ENCODE measurements at regions not wholly inside any gene's neighbourhood (a gene's known extent, or its start where the extent isn't known, plus 50 kb on each side); places are given as distances from the start of the nearest gene placed in this dataset.
"Not testable (repeated sequence)": the region's sequence is repeated elsewhere in the genome, so short reads cannot be mapped to it uniquely, and the experiment has no call there.

- H3K27me3 ChIP-seq (ENCODE audit: control insufficient read depth in 1 of 2, insufficient read depth in 2 of 2, low read length in 2 of 2); H3K4me1 ChIP-seq (ENCODE audit: control insufficient read depth in 1 of 2, insufficient read depth in 2 of 2, low read length in 2 of 2); H3K27ac ChIP-seq (ENCODE audit: low read depth, low read length); H3K36me3 ChIP-seq (ENCODE audit: control insufficient read depth in 1 of 2, insufficient read depth in 2 of 2, low read length in 2 of 2); H3K9me3 ChIP-seq (ENCODE audit: control insufficient read depth in 1 of 2, low read length in 2 of 2); H3K4me3 ChIP-seq (ENCODE audit: low read depth in 1 of 2, low read length in 2 of 2); H3K9ac ChIP-seq (ENCODE audit: low read depth in 1 of 2, low read length in 2 of 2): not testable (repeated sequence)
These were observed 88.4 kb upstream of the WDFY3 start for GRCh38 chr4:85054925-85055324.

GRCh38 chr4:85058551-85058950 is 92.1 kb upstream of the WDFY3 start:
- Histone ChIP-seq H3K4me3 (ENCODE audit: low read depth in 1 of 2, low read length in 2 of 2) (no peak overlapping the region), H3K9ac (ENCODE audit: low read depth in 1 of 2, low read length in 2 of 2) (no peak overlapping the region), H3K4me1 (ENCODE audit: control insufficient read depth in 1 of 2, insufficient read depth in 2 of 2, low read length in 2 of 2) (no peaks in the 10 kb centered on the region), H3K9me3 (ENCODE audit: control insufficient read depth in 1 of 2, low read length in 2 of 2) (no peaks in the 10 kb centered on the region), H3K27ac (ENCODE audit: low read depth, low read length) (no peak overlapping the region), H3K27me3 (ENCODE audit: control insufficient read depth in 1 of 2, insufficient read depth in 2 of 2, low read length in 2 of 2) (no peaks in the 10 kb centered on the region), H3K36me3 (ENCODE audit: control insufficient read depth in 1 of 2, insufficient read depth in 2 of 2, low read length in 2 of 2) (no peaks in the 10 kb centered on the region)

- H3K4me3 ChIP-seq (ENCODE audit: low read depth in 1 of 2, low read length in 2 of 2), result no peak overlapping the region
- H3K9me3 ChIP-seq (ENCODE audit: control insufficient read depth in 1 of 2, low read length in 2 of 2), result no peaks in the 10 kb centered on the region
- H3K36me3 ChIP-seq (ENCODE audit: control insufficient read depth in 1 of 2, insufficient read depth in 2 of 2, low read length in 2 of 2), result no peaks in the 10 kb centered on the region
- H3K27me3 ChIP-seq (ENCODE audit: control insufficient read depth in 1 of 2, insufficient read depth in 2 of 2, low read length in 2 of 2), result no peaks in the 10 kb centered on the region
- no peak overlapping the region for H3K9ac ChIP-seq (ENCODE audit: low read depth in 1 of 2, low read length in 2 of 2)
- H3K4me1 ChIP-seq (ENCODE audit: control insufficient read depth in 1 of 2, insufficient read depth in 2 of 2, low read length in 2 of 2), result no peaks in the 10 kb centered on the region
- no peak overlapping the region for H3K27ac ChIP-seq (ENCODE audit: low read depth, low read length)
These were observed 95.5 kb upstream of the WDFY3 start for GRCh38 chr4:85061974-85062373.

- no peak overlapping the region for H3K27ac ChIP-seq (ENCODE audit: low read depth, low read length)
- no peaks in the 10 kb centered on the region for H3K4me1 ChIP-seq (ENCODE audit: control insufficient read depth in 1 of 2, insufficient read depth in 2 of 2, low read length in 2 of 2)
These were observed 96.0 kb upstream of the WDFY3 start for GRCh38 chr4:85062466-85062865.

GRCh38 chr4:85067342-85067741 is 100.9 kb upstream of the WDFY3 start:
- no peaks in the 10 kb centered on the region for H3K4me1 ChIP-seq (ENCODE audit: control insufficient read depth in 1 of 2, insufficient read depth in 2 of 2, low read length in 2 of 2)
- no peak overlapping the region for H3K9ac ChIP-seq (ENCODE audit: low read depth in 1 of 2, low read length in 2 of 2)
- H3K27me3 ChIP-seq (ENCODE audit: control insufficient read depth in 1 of 2, insufficient read depth in 2 of 2, low read length in 2 of 2), result no peaks in the 10 kb centered on the region
- H3K27ac ChIP-seq (ENCODE audit: low read depth, low read length), result no peak overlapping the region
- no peak overlapping the region for H3K4me3 ChIP-seq (ENCODE audit: low read depth in 1 of 2, low read length in 2 of 2)
- H3K36me3 ChIP-seq (ENCODE audit: control insufficient read depth in 1 of 2, insufficient read depth in 2 of 2, low read length in 2 of 2), result no peaks in the 10 kb centered on the region
- no peaks in the 10 kb centered on the region for H3K9me3 ChIP-seq (ENCODE audit: control insufficient read depth in 1 of 2, low read length in 2 of 2)

More at GRCh38 chr4:85062466-85062865, 96.0 kb upstream of the WDFY3 start:
- Histone ChIP-seq H3K4me3 (ENCODE audit: low read depth in 1 of 2, low read length in 2 of 2) (no peak overlapping the region), H3K9ac (ENCODE audit: low read depth in 1 of 2, low read length in 2 of 2) (no peak overlapping the region), H3K9me3 (ENCODE audit: control insufficient read depth in 1 of 2, low read length in 2 of 2) (no peaks in the 10 kb centered on the region), H3K36me3 (ENCODE audit: control insufficient read depth in 1 of 2, insufficient read depth in 2 of 2, low read length in 2 of 2) (no peaks in the 10 kb centered on the region), H3K27me3 (ENCODE audit: control insufficient read depth in 1 of 2, insufficient read depth in 2 of 2, low read length in 2 of 2) (no peaks in the 10 kb centered on the region)

GRCh38 chr4:85078016-85078415 is 111.5 kb upstream of the WDFY3 start:
- no peaks in the 10 kb centered on the region for H3K9me3 ChIP-seq (ENCODE audit: control insufficient read depth in 1 of 2, low read length in 2 of 2)
- H3K4me3 ChIP-seq (ENCODE audit: low read depth in 1 of 2, low read length in 2 of 2), result no peak overlapping the region
- H3K36me3 ChIP-seq (ENCODE audit: control insufficient read depth in 1 of 2, insufficient read depth in 2 of 2, low read length in 2 of 2), result no peaks in the 10 kb centered on the region
- no peaks in the 10 kb centered on the region for H3K27me3 ChIP-seq (ENCODE audit: control insufficient read depth in 1 of 2, insufficient read depth in 2 of 2, low read length in 2 of 2)
- no peaks in the 10 kb centered on the region for H3K4me1 ChIP-seq (ENCODE audit: control insufficient read depth in 1 of 2, insufficient read depth in 2 of 2, low read length in 2 of 2)
- H3K27ac ChIP-seq (ENCODE audit: low read depth, low read length), result no peak overlapping the region
- H3K9ac ChIP-seq (ENCODE audit: low read depth in 1 of 2, low read length in 2 of 2), result no peak overlapping the region

GRCh38 chr4:85081196-85081595 is 114.7 kb upstream of the WDFY3 start:
- H3K36me3 ChIP-seq (ENCODE audit: control insufficient read depth in 1 of 2, insufficient read depth in 2 of 2, low read length in 2 of 2), result no peaks in the 10 kb centered on the region
- H3K9ac ChIP-seq (ENCODE audit: low read depth in 1 of 2, low read length in 2 of 2), result no peak overlapping the region
- no peaks in the 10 kb centered on the region for H3K27me3 ChIP-seq (ENCODE audit: control insufficient read depth in 1 of 2, insufficient read depth in 2 of 2, low read length in 2 of 2)
- H3K4me3 ChIP-seq (ENCODE audit: low read depth in 1 of 2, low read length in 2 of 2), result no peak overlapping the region
- H3K4me1 ChIP-seq (ENCODE audit: control insufficient read depth in 1 of 2, insufficient read depth in 2 of 2, low read length in 2 of 2), result no peaks in the 10 kb centered on the region
- H3K27ac ChIP-seq (ENCODE audit: low read depth, low read length), result no peak overlapping the region
- H3K9me3 ChIP-seq (ENCODE audit: control insufficient read depth in 1 of 2, low read length in 2 of 2), result no peaks in the 10 kb centered on the region

GRCh38 chr4:85084371-85085094 is 118.0 kb upstream of the WDFY3 start:
- Histone ChIP-seq H3K9me3 (ENCODE audit: control insufficient read depth in 1 of 2, low read length in 2 of 2) (peaks cover 0 to 3% of the 10 kb centered on the region in 2 donors), H3K4me1 (ENCODE audit: control insufficient read depth in 1 of 2, insufficient read depth in 2 of 2, low read length in 2 of 2) (no peaks in the 10 kb centered on the region), H3K27ac (ENCODE audit: low read depth, low read length) (no peak overlapping the region), H3K36me3 (ENCODE audit: control insufficient read depth in 1 of 2, insufficient read depth in 2 of 2, low read length in 2 of 2) (no peaks in the 10 kb centered on the region), H3K4me3 (ENCODE audit: low read depth in 1 of 2, low read length in 2 of 2) (no peak overlapping the region), H3K27me3 (ENCODE audit: control insufficient read depth in 1 of 2, insufficient read depth in 2 of 2, low read length in 2 of 2) (no peaks in the 10 kb centered on the region), H3K9ac (ENCODE audit: low read depth in 1 of 2, low read length in 2 of 2) (no peak overlapping the region)

GRCh38 chr4:85086721-85087120 is 120.2 kb upstream of the WDFY3 start:
- Histone ChIP-seq H3K9me3 (ENCODE audit: control insufficient read depth in 1 of 2, low read length in 2 of 2) (peaks cover 0 to 3% of the 10 kb centered on the region in 2 donors), H3K4me3 (ENCODE audit: low read depth in 1 of 2, low read length in 2 of 2) (no peak overlapping the region), H3K4me1 (ENCODE audit: control insufficient read depth in 1 of 2, insufficient read depth in 2 of 2, low read length in 2 of 2) (no peaks in the 10 kb centered on the region), H3K27me3 (ENCODE audit: control insufficient read depth in 1 of 2, insufficient read depth in 2 of 2, low read length in 2 of 2) (no peaks in the 10 kb centered on the region), H3K36me3 (ENCODE audit: control insufficient read depth in 1 of 2, insufficient read depth in 2 of 2, low read length in 2 of 2) (no peaks in the 10 kb centered on the region), H3K9ac (ENCODE audit: low read depth in 1 of 2, low read length in 2 of 2) (no peak overlapping the region), H3K27ac (ENCODE audit: low read depth, low read length) (no peak overlapping the region)

- Histone ChIP-seq H3K27ac (ENCODE audit: low read depth, low read length) (no peak overlapping the region), H3K4me1 (ENCODE audit: control insufficient read depth in 1 of 2, insufficient read depth in 2 of 2, low read length in 2 of 2) (no peaks in the 10 kb centered on the region), H3K4me3 (ENCODE audit: low read depth in 1 of 2, low read length in 2 of 2) (no peak overlapping the region)
These were observed 126.0 kb upstream of the WDFY3 start for GRCh38 chr4:85092536-85092935.

More at GRCh38 chr4:85092536-85092935, 126.0 kb upstream of the WDFY3 start:
- no peaks in the 10 kb centered on the region for H3K36me3 ChIP-seq (ENCODE audit: control insufficient read depth in 1 of 2, insufficient read depth in 2 of 2, low read length in 2 of 2)
- H3K27me3 ChIP-seq (ENCODE audit: control insufficient read depth in 1 of 2, insufficient read depth in 2 of 2, low read length in 2 of 2), result no peaks in the 10 kb centered on the region
- H3K9me3 ChIP-seq (ENCODE audit: control insufficient read depth in 1 of 2, low read length in 2 of 2), result peaks cover 0 to 3% of the 10 kb centered on the region in 2 donors
- H3K9ac ChIP-seq (ENCODE audit: low read depth in 1 of 2, low read length in 2 of 2), result no peak overlapping the region
